ENCODE measurements at regions not wholly inside any gene's neighbourhood (a gene's known extent, or its start where the extent isn't known, plus 50 kb on each side); places are given as distances from the start of the nearest gene placed in this dataset.
"Not testable (repeated sequence)": the region's sequence is repeated elsewhere in the genome, so short reads cannot be mapped to it uniquely, and the experiment has no call there.

GRCh38 chr14:30195941-30196340 is 268.3 kb upstream of the PRKD1 start:
- Histone ChIP-seq H3K9me3 (ENCODE audit: control insufficient read depth in 2 of 2, insufficient read depth in 1 of 2, low read depth in 1 of 2, low read length in 1 of 2) (no peaks in the 10 kb centered on the region), H3K36me3 (ENCODE audit: control insufficient read depth in 2 of 2, insufficient read depth in 2 of 2, low read length in 1 of 2) (no peaks in the 10 kb centered on the region), H3K4me3 (ENCODE audit: low read depth in 1 of 2, low read length in 2 of 2) (no peak overlapping the region), H3K27ac (ENCODE audit: low read depth in 2 of 2, low read length in 1 of 2) (no peak overlapping the region), H3K4me1 (ENCODE audit: control insufficient read depth in 2 of 2, insufficient read depth in 2 of 2, low read length in 1 of 2) (no peaks in the 10 kb centered on the region), H3K27me3 (ENCODE audit: control insufficient read depth in 1 of 2, insufficient read depth in 2 of 2, low read length in 2 of 2) (no peaks in the 10 kb centered on the region)
- WGBS, 2 donors = 55 to 59% methylated on average over 3 of the region's 3 CpGs

DNA sequence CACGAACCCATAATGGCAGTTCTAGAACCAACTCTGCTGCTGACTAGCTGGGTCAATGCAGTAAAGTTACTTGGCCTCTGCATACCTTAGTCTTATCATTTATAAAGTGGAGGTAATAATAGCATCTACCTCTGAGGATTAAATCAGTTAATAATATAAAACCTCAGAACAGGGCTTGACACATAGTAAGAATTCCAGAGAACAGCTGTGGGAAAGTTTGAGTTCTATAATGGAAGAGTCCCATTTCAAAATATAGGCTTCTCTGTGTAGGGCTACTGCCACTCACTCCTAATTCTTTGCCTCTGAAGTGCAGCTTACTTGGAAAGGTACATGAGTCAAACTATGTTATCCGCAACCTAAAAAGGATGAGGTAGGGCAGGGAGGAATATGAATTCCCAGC is 269.2 kb upstream of the PRKD1 start:
- Histone ChIP-seq H3K4me3 (ENCODE audit: low read depth in 1 of 2, low read length in 2 of 2) (no peak overlapping the region), H3K36me3 (ENCODE audit: control insufficient read depth in 2 of 2, insufficient read depth in 2 of 2, low read length in 1 of 2) (no peaks in the 10 kb centered on the region), H3K9me3 (ENCODE audit: control insufficient read depth in 2 of 2, insufficient read depth in 1 of 2, low read depth in 1 of 2, low read length in 1 of 2) (no peaks in the 10 kb centered on the region), H3K4me1 (ENCODE audit: control insufficient read depth in 2 of 2, insufficient read depth in 2 of 2, low read length in 1 of 2) (no peaks in the 10 kb centered on the region), H3K27me3 (ENCODE audit: control insufficient read depth in 1 of 2, insufficient read depth in 2 of 2, low read length in 2 of 2) (no peaks in the 10 kb centered on the region), H3K27ac (ENCODE audit: low read depth in 2 of 2, low read length in 1 of 2) (no peak overlapping the region)
- WGBS, 2 donors = 93 to 94% methylated on average over 2 of the region's 2 CpGs

GRCh38 chr14:30198720-30199119 is 271.1 kb upstream of the PRKD1 start:
- H3K9me3 ChIP-seq (ENCODE audit: control insufficient read depth in 2 of 2, insufficient read depth in 1 of 2, low read depth in 1 of 2, low read length in 1 of 2); H3K27ac ChIP-seq (ENCODE audit: low read depth in 2 of 2, low read length in 1 of 2); H3K4me3 ChIP-seq (ENCODE audit: low read depth in 1 of 2, low read length in 2 of 2); H3K4me1 ChIP-seq (ENCODE audit: control insufficient read depth in 2 of 2, insufficient read depth in 2 of 2, low read length in 1 of 2); H3K36me3 ChIP-seq (ENCODE audit: control insufficient read depth in 2 of 2, insufficient read depth in 2 of 2, low read length in 1 of 2); H3K27me3 ChIP-seq (ENCODE audit: control insufficient read depth in 1 of 2, insufficient read depth in 2 of 2, low read length in 2 of 2): not testable (repeated sequence)
- WGBS, 2 donors = 70 to 72% methylated on average over 3 of the region's 3 CpGs

DNA sequence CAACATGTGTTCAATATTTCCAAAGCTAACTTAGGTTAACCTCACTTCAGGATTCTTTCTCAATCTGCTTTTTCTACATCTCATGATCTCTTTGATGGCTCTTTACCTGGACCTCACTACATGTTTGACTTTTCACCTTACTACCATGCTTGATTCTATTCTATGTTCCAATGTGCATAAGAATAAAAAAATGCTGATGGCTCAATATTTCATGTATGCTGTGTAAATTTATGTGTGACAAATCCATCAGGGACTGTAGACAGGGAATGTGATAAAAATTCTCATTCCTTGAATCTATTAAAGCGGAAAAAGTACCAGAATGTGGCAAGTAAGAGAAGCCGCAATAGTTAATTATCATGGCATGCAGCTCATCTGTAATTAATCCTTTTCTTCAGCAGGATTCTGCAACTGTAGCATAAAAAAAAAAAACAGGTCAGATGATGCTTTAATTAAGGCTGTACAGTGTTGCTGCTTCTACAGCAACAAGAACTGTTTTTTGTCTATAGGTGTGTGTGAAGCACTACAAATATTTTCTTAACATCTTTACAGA is 276.9 kb upstream of the PRKD1 start:
- no peaks in the 10 kb centered on the region for H3K27me3 ChIP-seq (ENCODE audit: control insufficient read depth in 1 of 2, insufficient read depth in 2 of 2, low read length in 2 of 2)
- no peak overlapping the region for H3K27ac ChIP-seq (ENCODE audit: low read depth in 2 of 2, low read length in 1 of 2)
- no peaks in the 10 kb centered on the region for H3K4me1 ChIP-seq (ENCODE audit: control insufficient read depth in 2 of 2, insufficient read depth in 2 of 2, low read length in 1 of 2)
- H3K4me3 ChIP-seq (ENCODE audit: low read depth in 1 of 2, low read length in 2 of 2) = no peak overlapping the region
- no peaks in the 10 kb centered on the region for H3K36me3 ChIP-seq (ENCODE audit: control insufficient read depth in 2 of 2, insufficient read depth in 2 of 2, low read length in 1 of 2)
- no peaks in the 10 kb centered on the region for H3K9me3 ChIP-seq (ENCODE audit: control insufficient read depth in 2 of 2, insufficient read depth in 1 of 2, low read depth in 1 of 2, low read length in 1 of 2)
- WGBS, 2 donors = 93 to 99% methylated on average over 2 of the region's 2 CpGs

DNA sequence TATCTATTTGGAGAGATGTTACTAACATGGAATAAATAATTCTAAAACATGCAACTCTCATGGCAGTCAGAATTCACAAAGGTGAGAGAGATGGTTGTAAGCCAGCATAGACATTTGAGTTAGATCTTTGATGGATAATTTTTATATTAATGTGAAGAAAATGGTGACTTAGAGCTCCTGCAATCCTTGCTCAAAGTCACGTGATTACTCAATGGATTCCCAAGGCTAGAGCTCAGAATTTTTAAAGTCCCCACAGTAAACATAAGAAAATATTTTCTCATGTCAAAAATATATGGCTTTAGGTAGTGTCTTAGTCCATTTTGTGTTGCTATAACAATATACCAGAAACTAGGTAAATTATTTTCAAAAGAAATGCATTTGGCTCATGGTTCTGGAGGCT is 281.5 kb upstream of the PRKD1 start:
- Histone ChIP-seq H3K36me3 (ENCODE audit: control insufficient read depth in 2 of 2, insufficient read depth in 2 of 2, low read length in 1 of 2) (no peaks in the 10 kb centered on the region), H3K4me3 (ENCODE audit: low read depth in 1 of 2, low read length in 2 of 2) (no peak overlapping the region), H3K27me3 (ENCODE audit: control insufficient read depth in 1 of 2, insufficient read depth in 2 of 2, low read length in 2 of 2) (no peaks in the 10 kb centered on the region), H3K9me3 (ENCODE audit: control insufficient read depth in 2 of 2, insufficient read depth in 1 of 2, low read depth in 1 of 2, low read length in 1 of 2) (no peaks in the 10 kb centered on the region), H3K27ac (ENCODE audit: low read depth in 2 of 2, low read length in 1 of 2) (no peak overlapping the region), H3K4me1 (ENCODE audit: control insufficient read depth in 2 of 2, insufficient read depth in 2 of 2, low read length in 1 of 2) (no peaks in the 10 kb centered on the region)
- 73 to 84% methylated on average over 1 of the region's 1 CpG for WGBS, 2 donors

DNA sequence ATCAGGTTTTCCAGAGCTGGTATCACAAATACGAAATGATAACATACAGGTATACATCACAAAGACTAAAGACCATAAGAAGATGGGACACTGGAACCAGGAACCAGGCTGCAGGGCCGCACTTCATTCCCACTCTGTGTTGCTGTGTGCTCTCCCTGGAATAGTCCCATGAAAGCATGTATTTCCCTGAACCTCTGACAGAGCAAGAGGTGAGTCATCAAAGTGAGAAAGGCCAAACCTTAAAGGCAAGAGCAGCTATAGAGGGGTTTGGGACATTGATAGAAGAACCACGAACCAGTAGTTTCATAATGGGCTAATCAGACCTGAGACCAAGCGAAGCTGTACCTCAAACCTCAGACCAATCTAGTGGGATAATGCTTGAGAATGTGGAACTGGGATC is 283.0 kb upstream of the PRKD1 start:
- H3K4me1 ChIP-seq (ENCODE audit: control insufficient read depth in 2 of 2, insufficient read depth in 2 of 2, low read length in 1 of 2) = no peaks in the 10 kb centered on the region
- H3K9me3 ChIP-seq (ENCODE audit: control insufficient read depth in 2 of 2, insufficient read depth in 1 of 2, low read depth in 1 of 2, low read length in 1 of 2) = no peaks in the 10 kb centered on the region
- 78 to 81% methylated on average over 4 of the region's 4 CpGs for WGBS, 2 donors
- H3K27me3 ChIP-seq (ENCODE audit: control insufficient read depth in 1 of 2, insufficient read depth in 2 of 2, low read length in 2 of 2) = no peaks in the 10 kb centered on the region
- no peak overlapping the region for H3K27ac ChIP-seq (ENCODE audit: low read depth in 2 of 2, low read length in 1 of 2)
- H3K36me3 ChIP-seq (ENCODE audit: control insufficient read depth in 2 of 2, insufficient read depth in 2 of 2, low read length in 1 of 2) = no peaks in the 10 kb centered on the region
- H3K4me3 ChIP-seq (ENCODE audit: low read depth in 1 of 2, low read length in 2 of 2) = no peak overlapping the region

- Histone ChIP-seq H3K4me3 (ENCODE audit: low read depth in 1 of 2, low read length in 2 of 2) (no peak overlapping the region), H3K27me3 (ENCODE audit: control insufficient read depth in 1 of 2, insufficient read depth in 2 of 2, low read length in 2 of 2) (no peaks in the 10 kb centered on the region), H3K9me3 (ENCODE audit: control insufficient read depth in 2 of 2, insufficient read depth in 1 of 2, low read depth in 1 of 2, low read length in 1 of 2) (no peaks in the 10 kb centered on the region), H3K27ac (ENCODE audit: low read depth in 2 of 2, low read length in 1 of 2) (no peak overlapping the region), H3K4me1 (ENCODE audit: control insufficient read depth in 2 of 2, insufficient read depth in 2 of 2, low read length in 1 of 2) (no peaks in the 10 kb centered on the region), H3K36me3 (ENCODE audit: control insufficient read depth in 2 of 2, insufficient read depth in 2 of 2, low read length in 1 of 2) (no peaks in the 10 kb centered on the region)
These were observed 283.7 kb upstream of the PRKD1 start for GRCh38 chr14:30211326-30211725.

- no peak overlapping the region for H3K4me3 ChIP-seq (ENCODE audit: low read depth in 1 of 2, low read length in 2 of 2)
- no peaks in the 10 kb centered on the region for H3K36me3 ChIP-seq (ENCODE audit: control insufficient read depth in 2 of 2, insufficient read depth in 2 of 2, low read length in 1 of 2)
- H3K27me3 ChIP-seq (ENCODE audit: control insufficient read depth in 1 of 2, insufficient read depth in 2 of 2, low read length in 2 of 2) = no peaks in the 10 kb centered on the region
- 62 to 67% methylated on average over 3 of the region's 3 CpGs for WGBS, 2 donors
- H3K4me1 ChIP-seq (ENCODE audit: control insufficient read depth in 2 of 2, insufficient read depth in 2 of 2, low read length in 1 of 2) = no peaks in the 10 kb centered on the region
- H3K27ac ChIP-seq (ENCODE audit: low read depth in 2 of 2, low read length in 1 of 2) = no peak overlapping the region
- H3K9me3 ChIP-seq (ENCODE audit: control insufficient read depth in 2 of 2, insufficient read depth in 1 of 2, low read depth in 1 of 2, low read length in 1 of 2) = no peaks in the 10 kb centered on the region
These were observed 286.4 kb upstream of the PRKD1 start for GRCh38 chr14:30214014-30214413.

DNA sequence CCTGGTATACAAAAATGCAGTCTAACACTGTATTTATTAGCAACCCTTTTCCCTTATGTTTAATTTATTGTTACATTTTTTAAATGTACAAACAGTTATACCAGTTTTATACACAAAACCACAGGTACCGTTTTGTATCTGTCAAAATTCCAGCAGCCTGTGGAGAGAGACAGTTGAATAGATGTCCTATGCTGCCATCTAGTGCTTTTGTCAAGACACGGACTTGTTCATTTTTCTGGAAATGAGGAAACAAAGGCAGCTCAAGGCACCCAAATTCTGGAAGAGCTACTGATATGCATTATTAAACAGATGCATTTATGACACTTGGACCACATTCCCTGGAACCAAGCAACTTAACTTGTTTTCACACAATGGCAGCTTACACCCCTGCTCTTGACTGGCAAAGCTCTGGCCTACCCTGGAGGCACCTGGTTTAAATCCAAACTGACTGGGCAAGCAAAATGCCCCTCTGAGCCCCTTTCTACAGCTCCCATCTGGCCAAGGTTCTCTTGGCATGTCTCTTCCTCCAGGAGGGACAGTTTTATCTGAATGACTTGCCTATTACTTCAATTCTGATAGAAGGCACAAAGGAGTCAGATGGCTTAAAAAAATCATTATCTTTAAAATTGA is 286.9 kb upstream of the PRKD1 start:
- H3K4me1 ChIP-seq (ENCODE audit: control insufficient read depth in 2 of 2, insufficient read depth in 2 of 2, low read length in 1 of 2) = no peaks in the 10 kb centered on the region
- no peak overlapping the region for H3K27ac ChIP-seq (ENCODE audit: low read depth in 2 of 2, low read length in 1 of 2)

DNA sequence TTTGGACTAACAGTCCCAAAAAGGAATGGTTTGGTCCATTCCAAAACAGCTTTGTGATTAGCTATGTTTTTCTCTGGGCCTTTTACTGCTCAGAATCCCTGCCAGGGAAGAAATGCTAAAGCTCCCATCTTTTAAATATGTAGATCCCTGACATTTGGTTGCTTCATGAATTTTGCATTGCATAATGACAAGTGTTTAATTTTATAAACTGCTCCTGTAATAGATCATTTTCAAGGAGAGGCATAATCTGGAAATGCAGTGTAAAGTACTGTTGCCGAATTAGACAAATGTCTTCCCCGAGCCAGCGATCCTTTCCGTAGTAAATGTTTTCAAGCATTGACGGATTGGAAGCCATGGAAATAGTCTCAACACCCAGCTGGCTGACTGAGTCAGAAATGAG is 291.3 kb upstream of the PRKD1 start:
- Histone ChIP-seq H3K4me3 (ENCODE audit: low read depth in 1 of 2, low read length in 2 of 2) (no peak overlapping the region), H3K27me3 (ENCODE audit: control insufficient read depth in 1 of 2, insufficient read depth in 2 of 2, low read length in 2 of 2) (no peaks in the 10 kb centered on the region), H3K9me3 (ENCODE audit: control insufficient read depth in 2 of 2, insufficient read depth in 1 of 2, low read depth in 1 of 2, low read length in 1 of 2) (no peaks in the 10 kb centered on the region), H3K36me3 (ENCODE audit: control insufficient read depth in 2 of 2, insufficient read depth in 2 of 2, low read length in 1 of 2) (no peaks in the 10 kb centered on the region), H3K4me1 (ENCODE audit: control insufficient read depth in 2 of 2, insufficient read depth in 2 of 2, low read length in 1 of 2) (no peaks in the 10 kb centered on the region), H3K27ac (ENCODE audit: low read depth in 2 of 2, low read length in 1 of 2) (no peak overlapping the region)
- WGBS, 2 donors = 81 to 82% methylated on average over 5 of the region's 5 CpGs

More for the DNA sequence above, 286.9 kb upstream of the PRKD1 start:
- Histone ChIP-seq H3K9me3 (ENCODE audit: control insufficient read depth in 2 of 2, insufficient read depth in 1 of 2, low read depth in 1 of 2, low read length in 1 of 2) (no peaks in the 10 kb centered on the region), H3K36me3 (ENCODE audit: control insufficient read depth in 2 of 2, insufficient read depth in 2 of 2, low read length in 1 of 2) (no peaks in the 10 kb centered on the region), H3K4me3 (ENCODE audit: low read depth in 1 of 2, low read length in 2 of 2) (no peak overlapping the region), H3K27me3 (ENCODE audit: control insufficient read depth in 1 of 2, insufficient read depth in 2 of 2, low read length in 2 of 2) (no peaks in the 10 kb centered on the region)
- WGBS, 2 donors = 0 to 4% methylated on average over 2 of the region's 2 CpGs
